Activated CD4-positive, CD25-positive, alpha-beta regulatory T cell treated with anti-CD3 and anti-CD28 coated beads, Interleukin-2, amount 50 U/mL, for 72 hours (primary cell): ENCODE measurements at regions not wholly inside any gene's neighbourhood (a gene's known extent, or its start where the extent isn't known, plus 50 kb on each side); places are given as distances from the start of the nearest gene placed in this dataset.

Experiments used
- DNase-seq: peaks from one replicate; pipeline ENCODE4 v3.0.0; 2021

GRCh38 chr6:148221196-148221979 is 121.2 kb upstream of the SASH1 start:
- no peak for DNase-seq

- DNase-seq, result no peak
Observed at GRCh38 chr6:148222376-148222775, 120.3 kb upstream of the SASH1 start.

GRCh38 chr6:148222846-148223245 is 119.8 kb upstream of the SASH1 start:
- DNase-seq, result no peak

GRCh38 chr6:148223424-148223842 is 119.2 kb upstream of the SASH1 start:
- DNase-seq, result no peak

GRCh38 chr6:148225871-148226270 is 116.8 kb upstream of the SASH1 start:
- no peak for DNase-seq

DNA sequence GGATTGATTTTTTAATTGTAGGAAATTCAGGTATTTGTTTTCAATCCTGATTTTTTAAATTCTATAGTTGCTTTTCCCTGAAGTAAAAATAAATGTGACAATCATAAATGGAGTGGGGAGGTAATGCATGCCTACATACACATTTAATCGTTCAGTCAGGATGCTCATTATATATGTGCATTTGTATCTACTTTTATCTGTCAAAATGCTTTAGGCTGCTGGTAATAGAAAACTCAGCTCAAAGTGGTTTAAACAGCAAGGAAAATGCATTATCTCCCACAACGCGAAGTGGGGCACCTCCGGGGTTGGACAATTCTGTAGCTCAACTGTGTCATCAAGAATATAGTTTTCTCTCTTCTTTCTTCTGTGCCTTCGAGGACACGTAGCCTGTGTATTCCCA is 116.4 kb upstream of the SASH1 start:
- DNase-seq, result no peak

GRCh38 chr6:148231572-148231971 is 111.1 kb upstream of the SASH1 start:
- no peak for DNase-seq

- no peak for DNase-seq
Observed at GRCh38 chr6:148235446-148235845, 107.2 kb upstream of the SASH1 start.

- no peak for DNase-seq
Observed at GRCh38 chr6:148238713-148239112, 103.9 kb upstream of the SASH1 start.

DNA sequence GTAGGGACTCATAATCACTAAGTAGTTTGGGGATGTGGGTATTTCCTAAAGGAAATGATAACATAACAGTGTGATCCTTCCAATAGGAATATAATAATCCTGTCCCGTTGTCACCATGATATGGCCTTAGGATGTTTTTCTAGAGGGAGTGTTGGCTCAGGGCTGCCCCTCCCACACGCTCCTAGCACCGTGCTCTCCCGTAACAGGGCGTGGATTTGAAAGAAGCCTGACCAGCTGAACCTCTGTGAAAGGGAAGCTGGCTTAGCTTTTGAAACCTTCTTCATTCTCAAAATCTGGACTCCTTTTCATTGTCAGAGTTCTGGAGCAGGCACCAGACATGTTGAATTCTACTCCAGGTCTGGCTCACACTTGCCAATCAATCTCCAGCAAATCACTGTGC is 103.4 kb upstream of the SASH1 start:
- no peak for DNase-seq

DNA sequence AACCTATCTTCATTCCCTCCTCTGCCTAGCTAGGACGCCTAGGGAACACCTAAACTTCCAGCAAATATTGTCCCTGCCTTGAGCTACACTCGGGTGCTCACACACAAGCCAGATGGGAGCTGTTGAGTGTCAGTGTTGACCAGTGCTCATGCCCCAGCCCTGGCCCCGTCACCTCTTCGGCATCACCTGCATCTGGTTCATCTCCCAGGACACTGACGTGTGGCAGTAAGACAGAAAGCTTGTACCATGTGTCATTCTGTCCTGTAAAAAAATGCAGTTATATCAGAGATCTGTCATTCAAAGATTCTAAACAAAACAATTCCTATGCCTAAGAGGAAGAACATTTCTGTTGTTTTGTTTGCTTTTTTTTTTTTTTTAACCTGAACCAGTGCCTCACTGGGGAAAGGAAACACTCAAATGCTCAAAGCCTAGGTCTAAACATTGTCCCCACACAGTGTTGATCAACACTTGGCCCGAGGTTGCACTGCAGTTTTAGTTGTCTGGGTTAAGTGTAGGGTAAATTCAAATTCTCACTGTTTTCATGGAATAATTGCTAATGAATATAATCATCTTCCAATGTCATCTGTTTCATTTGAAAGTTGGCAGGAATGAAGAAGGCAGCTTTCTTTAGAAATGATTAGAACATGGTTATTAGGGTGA is 102.7 kb upstream of the SASH1 start:
- DNase-seq, result no peak

GRCh38 chr6:148240461-148240840 is 102.2 kb upstream of the SASH1 start:
- DNase-seq, result no peak

GRCh38 chr6:148240861-148241477 is 101.7 kb upstream of the SASH1 start:
- no peak for DNase-seq

DNA sequence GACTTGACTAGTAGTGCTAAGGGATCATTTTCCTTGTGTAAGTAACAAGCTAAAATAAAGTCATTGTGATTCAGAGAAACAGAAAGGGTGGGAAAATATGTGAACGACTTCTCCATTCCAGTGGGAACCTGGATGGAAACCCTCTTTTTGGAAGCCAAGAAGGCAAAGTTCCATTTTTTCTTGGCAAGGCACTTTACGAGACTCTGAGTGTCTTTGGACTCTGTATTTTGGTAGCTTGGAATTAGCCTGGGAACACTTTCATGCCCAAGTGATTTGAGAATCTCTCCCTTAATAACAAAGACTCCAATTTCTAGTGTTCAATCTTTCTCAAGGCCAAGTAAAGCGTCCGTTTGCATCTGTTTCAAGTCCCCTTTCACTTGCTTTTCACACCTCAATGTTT is 100.5 kb upstream of the SASH1 start:
- no peak for DNase-seq

GRCh38 chr6:148244217-148244935 is 98.3 kb upstream of the SASH1 start:
- no peak for DNase-seq

DNA sequence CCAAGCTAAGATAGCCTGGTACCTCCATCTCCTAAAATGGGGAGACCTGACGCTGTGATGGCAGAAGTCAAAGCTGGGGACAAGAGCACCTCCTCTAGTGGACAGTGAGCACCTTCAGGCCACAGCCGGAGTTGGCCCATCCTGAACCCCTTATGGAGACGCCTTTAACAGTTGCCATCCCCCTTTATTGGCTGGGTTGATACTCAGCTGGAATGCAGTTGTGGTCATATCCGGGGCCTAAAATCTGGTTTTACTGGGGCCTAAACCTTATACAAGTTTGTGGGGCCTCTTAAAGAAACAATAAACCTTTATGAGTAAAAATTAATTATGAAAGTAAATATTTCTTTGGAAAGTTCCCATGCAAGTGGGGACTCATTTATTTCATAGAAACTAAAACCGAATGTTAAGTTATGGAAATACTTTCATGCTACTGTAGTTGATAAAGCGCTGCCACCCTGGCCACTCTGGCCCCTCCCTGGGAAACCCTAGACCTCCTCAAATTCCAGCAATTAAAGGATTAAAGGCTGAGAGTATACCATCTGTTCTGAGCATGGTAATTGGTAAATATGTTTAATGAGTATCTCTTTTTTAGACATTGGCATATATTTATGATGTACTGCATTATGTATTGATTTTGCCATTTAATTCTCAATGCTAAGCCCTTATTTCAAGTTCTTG is 95.1 kb upstream of the SASH1 start:
- DNase-seq, result no peak

GRCh38 chr6:148249160-148249559 is 93.5 kb upstream of the SASH1 start:
- no peak for DNase-seq

DNA sequence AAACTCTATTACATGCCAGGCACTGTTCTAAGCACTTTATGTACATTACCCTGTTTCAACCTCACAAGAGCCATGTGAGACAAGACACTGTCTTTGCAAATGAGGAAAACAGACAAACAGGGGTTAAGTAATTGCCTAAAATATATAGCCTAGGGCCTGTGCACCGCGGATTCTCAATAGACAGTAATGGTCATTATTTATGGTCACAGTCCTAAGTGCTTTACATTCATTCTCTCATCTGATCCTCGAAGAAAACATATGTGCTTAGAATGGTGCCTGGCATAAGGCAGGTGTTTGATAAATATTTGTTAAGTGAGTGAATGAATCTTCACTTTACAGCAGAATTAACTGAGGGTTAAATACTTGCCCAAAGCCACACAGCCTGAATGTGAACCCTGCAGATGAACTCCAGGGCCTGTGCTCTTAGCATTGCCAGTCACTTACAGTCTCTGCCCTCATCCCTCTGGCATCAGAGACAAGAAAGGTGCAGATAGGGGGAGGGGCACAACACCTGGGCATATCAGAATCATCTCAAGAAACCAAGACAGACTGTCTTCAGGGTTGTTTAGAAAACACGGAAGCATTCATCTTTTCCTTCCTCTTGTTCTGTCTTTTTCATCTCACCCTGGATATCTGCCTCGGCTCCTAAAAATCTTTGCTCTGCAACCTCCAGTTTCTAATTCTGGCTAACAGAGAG is 92.8 kb upstream of the SASH1 start:
- no peak for DNase-seq

GRCh38 chr6:148250975-148251685 is 91.5 kb upstream of the SASH1 start:
- no peak for DNase-seq

- DNase-seq, result no peak
Observed at GRCh38 chr6:148251891-148252290, 90.7 kb upstream of the SASH1 start.

GRCh38 chr6:148257810-148258209 is 84.8 kb upstream of the SASH1 start:
- no peak for DNase-seq

- no peak for DNase-seq
Observed at GRCh38 chr6:148258868-148259267, 83.8 kb upstream of the SASH1 start.
